ENCODE measurements at regions not wholly inside any gene's neighbourhood (a gene's known extent, or its start where the extent isn't known, plus 50 kb on each side); places are given as distances from the start of the nearest gene placed in this dataset.

GRCh38 chr7:22962775-22963350 is 51.1 kb downstream of the HYCC1 start:
- H3K4me3 ChIP-seq (ENCODE audit: low read depth in 1 of 5, low read length in 5 of 5): no peak overlapping the region
- no peaks in the 10 kb centered on the region for H3K27me3 ChIP-seq (ENCODE audit: control insufficient read depth in 5 of 5, insufficient read depth in 4 of 5, low read length in 5 of 5)
- no peaks in the 10 kb centered on the region for H3K4me1 ChIP-seq (ENCODE audit: control insufficient read depth in 5 of 5, insufficient read depth in 5 of 5, low read length in 5 of 5)
- H3K9ac ChIP-seq (ENCODE audit: low read length in 5 of 5): no peak overlapping the region
- H3K9me3 ChIP-seq (ENCODE audit: control insufficient read depth in 5 of 5, low read length in 5 of 5): no peaks in the 10 kb centered on the region
- no peak overlapping the region for H3K27ac ChIP-seq (ENCODE audit: low read depth, low read length)
- H3K36me3 ChIP-seq (ENCODE audit: control insufficient read depth in 5 of 5, insufficient read depth in 5 of 5, low read length in 5 of 5): peaks cover 13 to 50% (median 26%) of the 10 kb centered on the region in 5 donors

- no peak overlapping the region for H3K9ac ChIP-seq (ENCODE audit: low read length in 5 of 5)
- no peaks in the 10 kb centered on the region for H3K9me3 ChIP-seq (ENCODE audit: control insufficient read depth in 5 of 5, low read length in 5 of 5)
- peaks cover 12 to 45% (median 26%) of the 10 kb centered on the region in 5 donors for H3K36me3 ChIP-seq (ENCODE audit: control insufficient read depth in 5 of 5, insufficient read depth in 5 of 5, low read length in 5 of 5)
- no peak overlapping the region for H3K4me3 ChIP-seq (ENCODE audit: low read depth in 1 of 5, low read length in 5 of 5)
- H3K27me3 ChIP-seq (ENCODE audit: control insufficient read depth in 5 of 5, insufficient read depth in 4 of 5, low read length in 5 of 5): no peaks in the 10 kb centered on the region
- H3K27ac ChIP-seq (ENCODE audit: low read depth, low read length): no peak overlapping the region
- H3K4me1 ChIP-seq (ENCODE audit: control insufficient read depth in 5 of 5, insufficient read depth in 5 of 5, low read length in 5 of 5): no peaks in the 10 kb centered on the region
Measured at GRCh38 chr7:22958742-22959141, 55.2 kb downstream of the HYCC1 start.

GRCh38 chr7:22954251-22954650 is 59.7 kb downstream of the HYCC1 start:
- Histone ChIP-seq H3K4me3 (ENCODE audit: low read depth in 1 of 5, low read length in 5 of 5) (no peak overlapping the region), H3K27me3 (ENCODE audit: control insufficient read depth in 5 of 5, insufficient read depth in 4 of 5, low read length in 5 of 5) (no peaks in the 10 kb centered on the region), H3K4me1 (ENCODE audit: control insufficient read depth in 5 of 5, insufficient read depth in 5 of 5, low read length in 5 of 5) (peaks cover 0 to 3% (median 0%) of the 10 kb centered on the region in 5 donors), H3K27ac (ENCODE audit: low read depth, low read length) (no peak overlapping the region), H3K9me3 (ENCODE audit: control insufficient read depth in 5 of 5, low read length in 5 of 5) (no peaks in the 10 kb centered on the region), H3K9ac (ENCODE audit: low read length in 5 of 5) (no peak overlapping the region), H3K36me3 (ENCODE audit: control insufficient read depth in 5 of 5, insufficient read depth in 5 of 5, low read length in 5 of 5) (peaks cover 0 to 17% (median 11%) of the 10 kb centered on the region in 5 donors)

GRCh38 chr7:22952306-22953015 is 61.5 kb downstream of the HYCC1 start:
- Histone ChIP-seq H3K9ac (ENCODE audit: low read length in 5 of 5) (no peak overlapping the region), H3K4me1 (ENCODE audit: control insufficient read depth in 5 of 5, insufficient read depth in 5 of 5, low read length in 5 of 5) (peaks cover 0 to 4% (median 0%) of the 10 kb centered on the region in 5 donors), H3K27ac (ENCODE audit: low read depth, low read length) (no peak overlapping the region), H3K27me3 (ENCODE audit: control insufficient read depth in 5 of 5, insufficient read depth in 4 of 5, low read length in 5 of 5) (no peaks in the 10 kb centered on the region), H3K4me3 (ENCODE audit: low read depth in 1 of 5, low read length in 5 of 5) (no peak overlapping the region), H3K36me3 (ENCODE audit: control insufficient read depth in 5 of 5, insufficient read depth in 5 of 5, low read length in 5 of 5) (peaks cover 0 to 6% (median 0%) of the 10 kb centered on the region in 5 donors), H3K9me3 (ENCODE audit: control insufficient read depth in 5 of 5, low read length in 5 of 5) (no peaks in the 10 kb centered on the region)

- no peaks in the 10 kb centered on the region for H3K27me3 ChIP-seq (ENCODE audit: control insufficient read depth in 5 of 5, insufficient read depth in 4 of 5, low read length in 5 of 5)
- peaks cover 6 to 18% (median 9%) of the 10 kb centered on the region in 5 donors for H3K36me3 ChIP-seq (ENCODE audit: control insufficient read depth in 5 of 5, insufficient read depth in 5 of 5, low read length in 5 of 5)
Measured at GRCh38 chr7:22949944-22950343, 64.0 kb downstream of the HYCC1 start.

GRCh38 chr7:22949221-22949620 is 64.7 kb downstream of the HYCC1 start:
- Histone ChIP-seq H3K9ac (ENCODE audit: low read length in 5 of 5) (no peak overlapping the region), H3K4me3 (ENCODE audit: low read depth in 1 of 5, low read length in 5 of 5) (no peak overlapping the region), H3K36me3 (ENCODE audit: control insufficient read depth in 5 of 5, insufficient read depth in 5 of 5, low read length in 5 of 5) (peaks cover 6 to 20% (median 9%) of the 10 kb centered on the region in 5 donors), H3K9me3 (ENCODE audit: control insufficient read depth in 5 of 5, low read length in 5 of 5) (no peaks in the 10 kb centered on the region), H3K27ac (ENCODE audit: low read depth, low read length) (no peak overlapping the region), H3K4me1 (ENCODE audit: control insufficient read depth in 5 of 5, insufficient read depth in 5 of 5, low read length in 5 of 5) (peaks cover 0 to 4% (median 0%) of the 10 kb centered on the region in 5 donors), H3K27me3 (ENCODE audit: control insufficient read depth in 5 of 5, insufficient read depth in 4 of 5, low read length in 5 of 5) (no peaks in the 10 kb centered on the region)

More at GRCh38 chr7:22949944-22950343, 64.0 kb downstream of the HYCC1 start:
- no peak overlapping the region for H3K9ac ChIP-seq (ENCODE audit: low read length in 5 of 5)
- H3K9me3 ChIP-seq (ENCODE audit: control insufficient read depth in 5 of 5, low read length in 5 of 5): no peaks in the 10 kb centered on the region
- H3K4me3 ChIP-seq (ENCODE audit: low read depth in 1 of 5, low read length in 5 of 5): no peak overlapping the region
- peaks cover 0 to 4% (median 0%) of the 10 kb centered on the region in 5 donors for H3K4me1 ChIP-seq (ENCODE audit: control insufficient read depth in 5 of 5, insufficient read depth in 5 of 5, low read length in 5 of 5)
- H3K27ac ChIP-seq (ENCODE audit: low read depth, low read length): no peak overlapping the region

GRCh38 chr7:22948770-22949169 is 65.2 kb downstream of the HYCC1 start:
- peaks cover 0 to 4% (median 0%) of the 10 kb centered on the region in 5 donors for H3K4me1 ChIP-seq (ENCODE audit: control insufficient read depth in 5 of 5, insufficient read depth in 5 of 5, low read length in 5 of 5)
- H3K27ac ChIP-seq (ENCODE audit: low read depth, low read length): no peak overlapping the region
- no peaks in the 10 kb centered on the region for H3K9me3 ChIP-seq (ENCODE audit: control insufficient read depth in 5 of 5, low read length in 5 of 5)
- no peak overlapping the region for H3K4me3 ChIP-seq (ENCODE audit: low read depth in 1 of 5, low read length in 5 of 5)
- no peaks in the 10 kb centered on the region for H3K27me3 ChIP-seq (ENCODE audit: control insufficient read depth in 5 of 5, insufficient read depth in 4 of 5, low read length in 5 of 5)
- peak overlapping the region in 1 of 5 donors; percentile 11 for H3K9ac ChIP-seq (ENCODE audit: low read length in 5 of 5)
- H3K36me3 ChIP-seq (ENCODE audit: control insufficient read depth in 5 of 5, insufficient read depth in 5 of 5, low read length in 5 of 5): peaks cover 6 to 20% (median 9%) of the 10 kb centered on the region in 5 donors

- Histone ChIP-seq H3K4me3 (ENCODE audit: low read depth in 1 of 5, low read length in 5 of 5) (no peak overlapping the region), H3K36me3 (ENCODE audit: control insufficient read depth in 5 of 5, insufficient read depth in 5 of 5, low read length in 5 of 5) (peaks cover 9 to 22% (median 13%) of the 10 kb centered on the region in 5 donors), H3K9ac (ENCODE audit: low read length in 5 of 5) (no peak overlapping the region), H3K4me1 (ENCODE audit: control insufficient read depth in 5 of 5, insufficient read depth in 5 of 5, low read length in 5 of 5) (peaks cover 0 to 4% (median 0%) of the 10 kb centered on the region in 5 donors), H3K9me3 (ENCODE audit: control insufficient read depth in 5 of 5, low read length in 5 of 5) (no peaks in the 10 kb centered on the region), H3K27me3 (ENCODE audit: control insufficient read depth in 5 of 5, insufficient read depth in 4 of 5, low read length in 5 of 5) (no peaks in the 10 kb centered on the region), H3K27ac (ENCODE audit: low read depth, low read length) (no peak overlapping the region)
Measured at GRCh38 chr7:22945584-22945983, 68.3 kb downstream of the HYCC1 start.

GRCh38 chr7:22944510-22944909 is 69.4 kb downstream of the HYCC1 start:
- H3K27ac ChIP-seq (ENCODE audit: low read depth, low read length): no peak overlapping the region
- no peak overlapping the region for H3K4me3 ChIP-seq (ENCODE audit: low read depth in 1 of 5, low read length in 5 of 5)
- H3K9me3 ChIP-seq (ENCODE audit: control insufficient read depth in 5 of 5, low read length in 5 of 5): no peaks in the 10 kb centered on the region
- no peaks in the 10 kb centered on the region for H3K27me3 ChIP-seq (ENCODE audit: control insufficient read depth in 5 of 5, insufficient read depth in 4 of 5, low read length in 5 of 5)
- H3K4me1 ChIP-seq (ENCODE audit: control insufficient read depth in 5 of 5, insufficient read depth in 5 of 5, low read length in 5 of 5): peaks cover 0 to 4% (median 0%) of the 10 kb centered on the region in 5 donors
- no peak overlapping the region for H3K9ac ChIP-seq (ENCODE audit: low read length in 5 of 5)
- peaks cover 9 to 23% (median 13%) of the 10 kb centered on the region in 5 donors for H3K36me3 ChIP-seq (ENCODE audit: control insufficient read depth in 5 of 5, insufficient read depth in 5 of 5, low read length in 5 of 5)

GRCh38 chr7:22944022-22944421 is 69.9 kb downstream of the HYCC1 start:
- Histone ChIP-seq H3K4me1 (ENCODE audit: control insufficient read depth in 5 of 5, insufficient read depth in 5 of 5, low read length in 5 of 5) (no peaks in the 10 kb centered on the region), H3K9me3 (ENCODE audit: control insufficient read depth in 5 of 5, low read length in 5 of 5) (no peaks in the 10 kb centered on the region), H3K4me3 (ENCODE audit: low read depth in 1 of 5, low read length in 5 of 5) (no peak overlapping the region), H3K27me3 (ENCODE audit: control insufficient read depth in 5 of 5, insufficient read depth in 4 of 5, low read length in 5 of 5) (no peaks in the 10 kb centered on the region), H3K36me3 (ENCODE audit: control insufficient read depth in 5 of 5, insufficient read depth in 5 of 5, low read length in 5 of 5) (peaks cover 9 to 23% (median 13%) of the 10 kb centered on the region in 5 donors), H3K9ac (ENCODE audit: low read length in 5 of 5) (no peak overlapping the region), H3K27ac (ENCODE audit: low read depth, low read length) (no peak overlapping the region)
